GM18520 (cell line): ENCODE measurements at regions not wholly inside any gene's neighbourhood (a gene's known extent, or its start where the extent isn't known, plus 50 kb on each side); places are given as distances from the start of the nearest gene placed in this dataset.

Experiments used
- ATAC-seq: cut with Tn5 transposase; IDR thresholded peaks from one replicate; pipeline ENCODE4 v1.9.1; 2021; ENCODE audit not compliant: unreplicated experiment

DNA sequence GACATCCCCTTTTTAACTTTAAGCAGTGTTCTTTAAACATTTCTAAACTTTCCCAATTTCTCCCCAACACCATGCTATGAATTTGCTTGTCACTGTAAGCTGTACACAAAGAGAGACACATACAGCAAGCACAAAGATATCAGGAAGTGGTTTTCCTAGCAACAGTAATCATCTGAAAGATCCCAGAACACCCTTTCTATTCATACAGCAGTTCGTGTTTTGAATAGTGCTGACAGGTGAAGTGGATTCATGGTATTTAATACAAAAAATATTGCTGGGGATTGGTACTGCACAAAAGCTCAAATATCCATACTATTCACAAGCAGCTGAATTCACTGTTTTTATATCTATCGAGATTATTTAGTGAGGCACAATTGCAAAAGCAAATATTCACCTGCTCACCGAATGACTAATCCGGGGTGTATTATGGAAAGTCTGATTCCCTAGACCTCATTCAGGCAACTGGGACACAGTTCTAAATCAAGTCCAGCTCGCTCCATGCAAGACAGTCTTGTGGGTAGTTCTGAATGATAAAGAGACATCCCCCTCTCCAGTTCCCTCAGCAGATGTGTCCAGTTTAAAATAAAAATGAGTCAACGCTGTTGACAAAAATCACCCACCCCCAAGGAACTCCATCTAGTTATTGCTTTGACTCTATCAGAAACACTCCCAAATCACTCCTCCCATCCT lies 107.1 kb upstream of the TSHZ2 start:
- no peak for ATAC-seq

DNA sequence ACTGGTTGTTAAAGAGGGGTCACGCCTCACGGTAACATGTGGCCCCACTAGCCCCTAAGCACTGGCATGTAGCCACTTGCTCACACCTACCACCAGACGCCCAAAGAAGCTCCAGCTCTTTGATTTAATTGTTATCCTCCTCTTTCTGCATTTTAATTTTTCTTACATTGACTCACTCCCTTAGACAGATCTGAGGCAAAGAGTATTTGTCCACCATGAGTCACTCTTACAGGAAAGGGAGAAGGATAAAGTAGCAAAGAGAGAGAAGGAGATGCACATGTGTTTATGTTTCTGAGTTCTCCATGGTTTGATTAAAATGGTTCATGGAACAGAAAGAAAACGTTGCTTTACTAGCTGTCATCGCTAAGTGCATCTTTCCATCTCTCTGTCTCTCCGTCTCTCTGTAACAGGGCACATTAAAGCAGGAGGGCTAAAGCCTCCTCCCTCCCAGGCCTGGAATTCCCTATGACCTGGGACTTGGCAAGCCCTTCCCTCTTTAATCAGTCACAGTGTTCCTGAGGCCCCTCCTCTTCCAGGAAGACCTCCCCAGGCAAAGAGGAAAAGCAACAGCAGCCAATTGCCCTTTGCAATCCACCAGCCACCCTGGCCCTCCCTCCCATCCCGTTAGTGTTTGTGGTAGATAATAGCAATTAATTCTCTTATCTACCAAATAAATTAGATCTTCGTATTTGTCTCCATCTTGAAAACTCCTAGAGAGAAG lies 112.8 kb upstream of the TSHZ2 start:
- no peak for ATAC-seq

DNA sequence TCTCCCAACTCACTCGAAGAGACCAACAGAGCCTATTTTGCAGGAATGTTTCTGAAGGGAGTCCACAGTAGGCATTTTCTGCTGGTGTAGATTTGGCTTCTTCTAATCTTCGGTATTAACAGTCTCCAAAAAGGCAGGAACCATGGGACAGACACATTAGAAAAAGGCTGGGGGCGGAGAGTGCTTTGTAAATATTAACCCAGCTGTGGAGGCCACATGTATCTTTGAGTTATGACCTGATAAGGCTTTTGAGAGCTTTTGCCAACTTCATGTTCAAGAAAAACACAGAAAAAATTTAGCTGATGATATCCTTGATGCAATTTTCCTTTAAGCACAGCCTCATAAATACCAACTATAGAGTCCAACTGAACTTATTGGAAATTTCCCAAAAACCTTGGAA lies 119.4 kb upstream of the TSHZ2 start:
- ATAC-seq: no peak

DNA sequence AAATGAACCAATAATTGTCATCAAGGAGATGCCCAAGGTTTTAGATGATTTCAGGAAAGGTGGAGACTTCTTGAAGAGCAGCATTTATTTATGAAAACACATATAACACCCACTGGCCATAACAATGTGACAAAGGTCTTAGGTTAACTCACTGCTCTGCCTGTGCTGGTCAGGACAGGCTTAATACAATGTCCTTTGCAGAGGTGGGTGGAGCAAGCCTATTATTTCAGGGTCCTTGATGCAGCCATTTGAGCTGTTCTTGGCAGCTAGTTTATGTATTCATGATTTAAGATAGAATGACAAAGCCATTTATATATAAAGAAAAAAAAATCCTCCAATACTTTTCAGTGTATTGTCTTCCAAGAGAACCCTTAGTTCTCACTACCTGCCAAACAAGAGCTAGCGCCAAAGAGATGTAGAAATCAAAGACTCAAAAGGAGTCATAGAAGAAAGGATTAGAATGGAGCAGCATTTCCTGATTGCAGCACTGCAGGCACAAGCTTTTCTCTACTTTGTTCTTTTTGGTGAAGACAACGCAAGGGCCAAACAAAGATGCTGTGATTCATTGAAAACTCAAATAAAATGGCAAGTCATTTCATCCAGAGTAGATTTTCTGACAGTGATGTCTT lies 124.3 kb upstream of the TSHZ2 start:
- no peak for ATAC-seq

DNA sequence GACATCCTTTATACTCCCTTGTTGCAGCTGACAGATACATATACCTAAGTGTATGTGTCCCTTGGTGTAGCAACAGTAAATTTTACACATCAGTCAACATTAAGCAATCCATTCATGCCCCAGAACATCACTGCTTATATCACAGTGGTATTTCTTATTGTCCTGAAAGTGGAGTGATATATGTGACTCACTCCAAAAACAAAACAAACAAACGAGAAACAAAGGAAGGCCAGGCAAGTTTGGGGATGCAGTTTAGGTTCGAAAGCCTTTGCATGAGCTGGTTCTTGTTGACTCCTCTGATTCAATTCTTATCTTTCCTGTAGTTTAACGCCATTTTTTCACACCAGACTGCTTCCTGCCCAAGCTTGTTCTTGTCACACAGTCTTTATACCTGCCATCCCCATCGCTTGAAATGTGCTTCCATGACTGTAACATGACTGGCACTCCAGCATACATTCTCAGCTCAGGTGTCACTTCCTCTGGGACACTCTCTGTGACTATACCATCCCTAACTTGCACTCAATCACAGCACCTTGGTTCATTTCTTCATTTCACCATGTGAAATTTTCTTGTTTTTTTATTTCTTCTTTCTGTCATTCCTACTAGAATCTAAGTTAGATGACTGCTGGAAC lies 125.0 kb upstream of the TSHZ2 start:
- ATAC-seq: no peak

DNA sequence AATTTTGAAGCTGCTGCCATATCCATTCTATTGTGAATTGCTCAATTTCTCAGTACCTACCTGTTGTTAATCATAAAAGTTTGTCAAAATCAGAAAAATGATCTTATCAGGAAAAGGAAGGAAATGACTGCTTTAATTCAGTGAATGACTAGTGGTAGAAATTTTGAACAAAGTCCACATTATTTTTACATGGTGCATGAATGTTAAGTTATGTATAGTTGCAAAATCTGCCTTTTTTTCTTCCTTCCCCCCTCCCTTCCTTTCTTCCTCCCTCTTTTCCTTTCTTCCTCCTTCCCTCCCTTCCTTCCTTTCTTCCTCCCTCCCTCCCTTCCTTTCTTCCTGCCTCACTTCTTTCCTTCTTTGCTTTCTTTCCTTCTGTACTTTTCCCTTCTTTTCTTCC lies 127.1 kb upstream of the TSHZ2 start:
- ATAC-seq: no peak

DNA sequence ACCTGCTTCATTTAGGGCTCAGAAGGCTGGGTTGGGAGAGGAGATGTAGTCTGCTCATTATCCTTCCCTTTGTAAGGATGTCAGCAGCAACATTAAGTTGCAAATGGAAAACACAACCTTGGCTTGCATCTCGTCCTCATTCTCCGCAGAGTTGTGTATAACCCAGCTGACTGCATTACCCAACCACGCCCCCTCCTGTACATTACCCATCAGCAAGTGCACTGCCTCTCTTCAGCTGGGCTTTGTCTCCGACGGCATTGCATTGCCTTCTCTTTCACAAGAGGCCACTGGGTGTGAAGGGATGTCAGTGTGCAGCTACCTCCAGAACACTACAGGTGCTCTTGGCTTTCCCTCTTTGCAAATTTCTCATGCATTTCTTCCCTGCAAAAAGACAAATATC lies 128.7 kb upstream of the TSHZ2 start:
- no peak for ATAC-seq

DNA sequence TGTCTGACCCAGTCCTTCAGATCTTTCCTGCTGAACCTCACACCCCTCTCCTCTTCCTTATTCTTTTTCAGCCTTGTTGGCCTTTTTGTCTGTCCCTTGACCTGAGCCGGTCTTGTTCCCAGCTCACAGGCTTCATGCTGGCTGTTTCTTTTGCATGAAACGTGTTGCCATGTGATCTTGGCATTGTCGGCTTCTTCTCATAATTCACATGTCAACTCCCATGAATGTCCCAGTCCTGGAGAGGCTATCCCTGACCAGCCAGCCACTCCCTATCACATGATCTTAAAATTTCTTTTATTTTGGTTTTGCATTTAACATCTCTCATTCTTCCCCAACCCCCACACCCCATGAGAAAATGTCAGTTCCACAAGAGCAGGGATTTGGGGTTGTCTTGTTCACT lies 131.2 kb upstream of the TSHZ2 start:
- no peak for ATAC-seq

DNA sequence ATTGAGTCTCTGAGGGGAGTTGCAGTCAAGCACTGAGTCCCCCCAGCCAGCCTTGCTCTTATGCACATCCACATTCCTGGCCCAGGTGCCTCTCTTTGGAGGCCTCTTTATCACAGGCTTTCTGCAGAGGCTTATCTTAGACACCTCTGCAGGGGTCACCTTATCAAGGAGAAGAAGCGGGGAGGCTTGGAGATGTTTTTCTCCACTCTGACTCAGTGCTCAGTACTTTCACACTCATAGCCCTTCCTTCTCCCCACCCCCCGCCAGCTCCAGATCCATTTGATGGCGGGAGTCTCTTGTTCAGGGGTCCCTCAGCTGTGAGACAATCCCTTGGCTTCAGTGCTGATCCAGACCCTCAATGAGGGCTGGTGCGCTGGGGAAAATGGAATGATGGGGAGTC lies 132.1 kb upstream of the TSHZ2 start:
- no peak for ATAC-seq

DNA sequence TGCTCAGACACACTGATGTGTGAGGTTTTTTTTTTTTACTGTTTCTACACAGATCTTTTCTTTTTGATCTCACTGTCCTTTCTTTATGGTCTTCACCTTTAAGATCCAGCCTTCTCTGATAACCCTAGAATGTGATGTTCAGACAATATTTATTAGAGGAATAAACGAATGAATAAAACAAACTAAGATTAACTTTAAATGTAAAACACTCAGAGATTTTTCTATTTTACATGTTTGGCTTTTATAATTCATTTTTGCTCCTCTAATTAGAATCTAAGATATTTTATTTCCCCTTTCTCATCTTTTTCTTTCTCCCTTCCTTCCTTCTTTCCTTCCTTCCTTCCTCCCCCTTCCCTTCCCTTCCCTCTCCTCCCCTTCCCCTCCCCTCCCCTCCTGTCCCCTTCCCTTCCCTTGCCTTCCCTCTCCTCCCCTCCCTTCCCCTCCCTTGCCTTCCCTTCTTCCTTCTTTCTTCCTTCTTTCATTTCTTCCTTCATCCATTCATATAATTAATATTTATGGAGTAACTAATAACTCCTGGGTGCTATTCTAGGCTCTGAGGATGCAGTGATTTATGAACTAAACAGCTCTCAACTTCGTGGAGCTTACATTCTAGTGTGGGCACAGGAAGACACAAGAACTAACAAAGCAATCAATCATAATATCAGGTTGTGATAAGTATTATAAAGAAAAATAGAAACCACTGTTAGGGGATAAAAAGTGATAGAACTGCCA lies 133.5 kb upstream of the TSHZ2 start:
- no peak for ATAC-seq

DNA sequence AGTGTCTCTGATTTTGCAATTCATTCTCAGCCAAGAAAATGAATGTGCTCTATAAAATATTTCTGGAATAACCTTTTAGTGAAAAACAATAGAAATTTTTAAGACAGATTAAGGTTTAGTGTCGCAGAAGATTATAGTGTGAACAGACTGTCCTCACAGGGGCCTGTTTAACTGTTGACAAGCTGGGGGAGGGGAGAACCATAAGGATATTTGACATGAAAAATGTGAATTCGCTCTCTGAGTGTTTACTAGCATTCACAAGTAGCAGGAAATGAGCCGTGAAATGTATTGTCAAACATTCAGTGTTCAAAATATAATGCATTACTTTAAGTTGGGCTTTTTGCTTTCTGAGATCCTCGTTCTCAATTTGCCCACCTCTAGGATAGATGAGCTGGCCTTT lies 134.8 kb upstream of the TSHZ2 start:
- no peak for ATAC-seq

DNA sequence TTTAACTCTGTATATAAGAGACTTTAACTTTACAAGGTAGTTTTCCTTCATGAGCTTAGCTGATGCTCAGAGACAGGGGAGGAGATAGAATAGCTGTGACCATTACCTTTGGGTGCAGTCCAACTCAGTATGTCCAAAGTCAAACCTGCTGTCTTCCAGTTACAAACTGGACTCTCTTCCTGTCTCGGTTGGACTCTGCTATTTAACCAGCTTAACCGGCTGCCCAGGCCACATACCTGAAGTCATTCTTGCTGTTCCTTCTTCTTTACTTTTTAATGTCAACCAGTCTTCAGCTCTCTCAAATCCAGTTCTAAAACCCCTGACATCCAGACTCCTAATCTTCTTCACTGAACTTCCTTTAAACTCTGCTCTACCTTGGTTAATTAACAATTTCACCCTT lies 138.3 kb upstream of the TSHZ2 start:
- ATAC-seq: no peak

DNA sequence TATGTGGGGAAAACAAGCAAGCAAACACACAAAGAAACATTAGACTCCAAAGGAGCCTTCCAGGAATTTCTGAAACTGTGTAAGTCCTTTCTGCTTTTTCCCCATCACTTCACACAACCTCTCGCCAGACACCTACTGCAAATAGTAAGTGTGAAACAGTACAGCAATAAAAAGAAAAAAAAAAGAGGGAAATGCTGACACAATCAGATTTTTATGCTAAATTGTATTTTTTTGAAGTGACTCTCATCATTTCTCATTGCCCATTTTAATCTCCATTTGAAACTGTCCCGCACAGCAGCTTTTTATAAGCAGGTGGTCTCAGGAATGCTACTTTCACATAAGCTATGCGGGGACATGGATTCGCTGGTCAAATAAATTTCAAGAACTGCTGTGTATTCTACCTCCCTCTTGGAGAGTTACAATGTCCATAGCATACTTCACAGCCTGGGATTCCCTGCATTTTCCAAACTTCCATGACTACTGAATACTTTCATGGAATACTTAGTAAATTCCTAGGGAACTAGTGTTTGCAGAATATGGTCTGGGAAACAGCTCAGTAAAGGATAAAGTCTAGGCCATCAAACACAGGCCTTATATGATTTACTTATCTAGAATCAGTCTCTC lies 139.9 kb upstream of the TSHZ2 start:
- no peak for ATAC-seq

DNA sequence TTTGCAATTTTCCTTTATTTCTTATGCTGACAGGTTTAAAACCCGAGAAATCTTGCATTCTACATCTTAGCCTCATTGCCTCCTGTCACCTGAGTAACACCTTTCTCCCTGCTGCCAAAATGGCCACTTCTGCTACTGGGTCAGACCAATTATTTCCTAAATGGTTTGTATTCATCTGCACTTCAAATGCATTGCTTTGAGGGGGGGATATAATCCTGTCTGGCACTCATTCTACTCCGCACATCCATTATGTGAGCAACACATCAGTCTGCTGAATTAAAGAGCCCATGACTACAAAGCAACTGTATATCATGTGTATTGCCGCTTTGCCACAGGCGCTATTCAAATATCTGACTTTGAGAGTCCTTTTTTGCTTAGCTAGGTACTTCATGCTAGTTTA lies 141.6 kb upstream of the TSHZ2 start:
- ATAC-seq: no peak

DNA sequence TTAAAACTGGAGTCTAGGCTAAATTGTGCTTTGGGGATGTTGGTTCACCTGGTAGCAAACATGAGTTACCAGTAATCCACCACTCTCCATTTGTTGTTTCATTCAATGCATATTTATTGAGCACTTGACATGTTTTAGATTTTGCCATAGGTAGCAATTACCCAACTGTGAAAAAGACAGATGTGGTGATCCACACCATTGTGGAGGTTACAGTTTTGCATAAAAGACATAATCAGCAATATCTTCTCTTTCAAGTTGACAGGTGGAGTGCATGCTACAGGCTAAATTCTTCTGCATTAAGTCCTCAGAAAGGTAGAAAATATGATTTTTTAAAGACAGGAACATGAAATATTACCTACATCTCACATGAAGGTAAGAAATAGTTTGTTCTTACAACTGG lies 143.0 kb upstream of the TSHZ2 start:
- ATAC-seq: no peak

DNA sequence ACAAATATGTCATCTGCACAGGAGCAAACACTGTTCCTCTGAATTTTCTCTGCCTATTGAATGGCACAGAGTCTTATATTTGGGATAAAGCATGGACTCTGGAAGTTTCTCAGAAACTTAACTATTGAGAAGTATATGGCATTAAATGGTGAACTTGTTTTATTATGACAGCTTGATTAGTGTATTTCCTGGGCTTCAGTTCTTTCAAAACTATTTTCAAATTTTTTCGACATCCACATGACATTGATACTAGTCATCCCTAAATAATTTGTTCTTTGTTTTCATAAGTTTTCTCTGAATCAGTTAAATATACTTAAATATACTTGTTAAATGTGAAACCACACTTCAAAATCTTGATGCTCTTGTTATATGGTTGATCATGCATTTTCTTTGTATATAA lies 144.0 kb upstream of the TSHZ2 start:
- no peak for ATAC-seq

DNA sequence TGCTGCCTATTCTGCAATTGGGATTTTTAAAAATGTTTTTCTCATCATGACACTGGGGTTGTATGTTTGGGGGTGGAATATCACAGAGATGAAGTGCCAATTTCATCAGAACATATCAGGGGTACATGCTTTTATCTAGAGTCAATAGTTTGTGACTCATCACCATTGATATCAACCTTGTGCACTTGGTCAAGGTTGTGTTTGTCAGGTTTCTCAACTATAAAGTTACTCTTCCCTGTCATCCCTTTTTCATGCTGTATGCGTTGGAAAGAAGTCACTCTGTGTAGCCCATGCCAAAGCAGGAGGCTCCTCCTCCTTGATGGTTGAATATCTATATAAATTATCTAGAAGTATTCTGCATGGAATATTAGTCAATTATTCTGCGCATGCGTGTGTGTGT lies 145.4 kb upstream of the TSHZ2 start:
- ATAC-seq: no peak

DNA sequence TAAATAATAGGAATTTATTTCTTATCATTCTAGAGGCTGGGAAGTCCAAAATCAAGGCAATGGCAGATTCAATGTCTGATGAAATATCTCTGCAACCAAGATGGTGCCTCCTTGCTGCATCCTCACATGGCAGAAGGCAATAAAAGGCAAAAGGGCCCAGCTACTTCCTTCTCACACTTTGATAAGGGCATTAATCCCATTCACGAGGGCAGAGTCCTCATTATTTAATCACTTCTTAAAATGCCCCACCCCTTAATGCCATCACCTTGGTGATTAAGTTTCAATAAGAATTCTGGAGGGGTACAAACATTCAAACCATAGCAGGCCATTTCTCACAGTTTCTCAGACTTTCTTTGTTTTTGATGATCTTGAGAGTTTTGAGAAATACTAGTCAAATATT lies 145.8 kb upstream of the TSHZ2 start:
- no peak for ATAC-seq

DNA sequence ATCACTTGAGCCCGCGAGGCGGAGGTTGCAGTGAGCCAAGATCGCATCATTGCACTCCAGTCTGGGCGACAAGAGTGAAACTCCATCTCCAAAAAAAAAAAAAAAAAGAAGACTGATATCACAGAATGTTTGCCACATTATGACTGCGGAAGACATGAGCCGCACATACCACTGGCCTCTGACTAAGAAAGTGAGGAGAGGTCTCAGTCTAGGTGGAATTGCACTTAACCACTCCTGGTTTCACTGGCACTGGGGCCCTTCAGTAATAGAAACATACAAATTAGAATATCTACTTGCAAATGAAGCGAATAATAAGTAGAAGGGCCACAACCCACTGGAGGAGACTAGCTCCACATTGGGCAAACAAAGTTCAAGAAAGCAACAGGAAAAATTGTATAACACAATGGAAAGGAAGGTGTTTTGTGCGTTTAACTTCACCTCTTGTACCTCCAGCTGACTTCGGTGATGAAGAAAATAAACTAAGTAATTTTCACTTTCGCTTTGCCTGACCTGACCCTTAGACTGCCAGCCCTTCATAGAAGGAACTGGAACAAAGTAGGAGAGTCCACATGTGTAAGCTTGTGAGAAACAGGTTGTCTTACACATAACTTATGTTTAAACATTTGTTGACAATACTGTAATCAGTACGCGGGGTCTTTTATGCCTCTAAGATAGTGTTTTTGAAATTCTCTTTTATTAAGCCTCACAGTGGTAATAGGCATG lies 147.5 kb upstream of the TSHZ2 start:
- ATAC-seq: no peak

DNA sequence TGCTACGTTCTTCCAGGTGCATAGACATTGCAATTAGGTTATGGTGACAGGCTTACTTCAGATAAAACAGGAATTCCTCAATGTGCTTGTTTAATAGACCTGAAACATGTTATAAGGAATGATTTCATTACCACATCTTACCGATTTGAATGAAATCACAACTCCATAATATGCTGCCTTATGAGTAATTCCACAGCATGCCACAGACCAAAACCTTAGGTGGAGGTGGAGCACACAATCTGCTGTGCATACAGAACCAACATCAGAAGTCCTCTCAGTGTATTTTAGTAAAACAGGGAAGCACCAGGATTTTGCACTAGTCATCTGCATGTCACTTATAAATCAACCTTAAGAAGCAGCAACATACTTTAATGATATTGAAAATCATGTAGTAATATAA lies 148.9 kb upstream of the TSHZ2 start:
- no peak for ATAC-seq
